Panc1 (cell line): ENCODE measurements at regions not wholly inside any gene's neighbourhood (a gene's known extent, or its start where the extent isn't known, plus 50 kb on each side); places are given as distances from the start of the nearest gene placed in this dataset.

Source experiments
- ATAC-seq: fragments of 200-7000 bp; cut with Tn5 transposase; 2 replicates; pipeline ENCODE4 v1.9.1; 2020; ENCODE audit warnings: mild to moderate bottlenecking, moderate library complexity
- BruUV-seq: library from RNA; stranded (reverse); fragments of 400-500 nt; replicated peaks from 2 replicates; lab custom pipeline; 2021; lab: Mats Ljungman, UMichigan
- CTCF ChIA-PET: fragments of 300-600 bp; sonication (Branson Sonifier 250); formaldehyde crosslinking; loops from one replicate; lab custom pipeline; 2022; ENCODE audit warnings: antibody characterized with exemption; lab: Charles Lee
- POLR2A ChIA-PET: fragments of 300-600 bp; sonication (Branson Sonifier 250); formaldehyde crosslinking; loops from one replicate; lab custom pipeline; 2022; ENCODE audit warnings: antibody characterized with exemption; lab: Charles Lee
- DNase-seq: peaks from one replicate; pipeline ENCODE4 v3.0.0-alpha.2; 2010; ENCODE audit warnings: low read depth, low spot score
- H3K27ac ChIP-seq: 2 replicates; pipeline ENCODE4 v1.5.1; 2011; ENCODE audit warnings: mild to moderate bottlenecking, low read length, inconsistent platforms
- H3K27me3 ChIP-seq: fragments of 200-500 bp; sonication (Bioruptor generic); 2 replicates; pipeline ENCODE4 v1.6.0; 2014; ENCODE audit warnings: low read length, inconsistent platforms; ENCODE audit not compliant: control insufficient read depth, insufficient read depth
- H3K36me3 ChIP-seq: fragments of 200-500 bp; sonication (Bioruptor generic); 2 replicates; pipeline ENCODE4 v1.5.1; 2014; ENCODE audit warnings: inconsistent platforms, mild to moderate bottlenecking, low read length, moderate library complexity; ENCODE audit not compliant: control insufficient read depth, insufficient read depth
- H3K4me1 ChIP-seq: 2 replicates; pipeline ENCODE4 v1.5.1; 2011; ENCODE audit warnings: inconsistent platforms, mild to moderate bottlenecking, low read length, moderate library complexity; ENCODE audit not compliant: control insufficient read depth, insufficient read depth
- H3K4me3 ChIP-seq, 2 experiments: 2 replicates each; pipeline ENCODE4 v1.5.1; 2011 to 2012; ENCODE audit warnings: low read depth in 2 of 2, low read length in 2 of 2, mild to moderate bottlenecking in 2 of 2, inconsistent platforms in 1 of 2, moderate library complexity in 1 of 2
- H3K9me3 ChIP-seq: fragments of 200-500 bp; sonication (Bioruptor generic); 2 replicates; pipeline ENCODE4 v1.5.1; 2014; ENCODE audit warnings: low read depth, mild to moderate bottlenecking, inconsistent platforms, low read length, moderate library complexity; ENCODE audit not compliant: control insufficient read depth, insufficient read depth
- POLR2AphosphoS5 ChIP-seq: IDR thresholded peaks from 2 replicates; pipeline ENCODE4 v1.6.1; 2012; ENCODE audit warnings: mild to moderate bottlenecking, low read depth, low read length, moderate library complexity
- SIN3A ChIP-seq: IDR thresholded peaks from 2 replicates; pipeline ENCODE4 v1.6.1; 2012; ENCODE audit warnings: low read depth, mild to moderate bottlenecking, low read length, moderate library complexity, borderline replicate concordance; ENCODE audit not compliant: insufficient read depth
- TCF7L2 ChIP-seq: IDR thresholded peaks from 2 replicates; pipeline ENCODE4 v1.6.1; 2011; ENCODE audit warnings: mild to moderate bottlenecking, low read depth, low read length, inconsistent platforms
- in situ Hi-C: cut with HindIII; loops from 2 replicates; pipeline ENCODE4 v1.10.0; 2016; ENCODE audit warnings: low sequenced_read_pairs, low pct_unique_long_range_greater_than_20kb
- intact Hi-C: fragments of 100-400 bp; cut with micrococcal nuclease; formaldehyde crosslinking; loops from one replicate; pipeline ENCODE4 v1.10.0; 2022; ENCODE audit not compliant: unreplicated experiment
- TF ChIP-seq, protein P1 (sequence below), 2 experiments: IDR thresholded peaks; 2 replicates each; pipeline ENCODE4 v1.6.1; 2011 to 2012; ENCODE audit warnings: low read depth in 2 of 2, control low read depth in 1 of 2, low read length in 1 of 2, mild to moderate bottlenecking in 1 of 2, moderate library complexity in 1 of 2; ENCODE audit not compliant: insufficient read depth in 1 of 2
- TF ChIP-seq, protein P2 (sequence below): fragments of 450-650 bp; IDR thresholded peaks from 2 replicates; pipeline ENCODE4 v1.5.1; 2017; ENCODE audit warnings: mild to moderate bottlenecking

DNA sequence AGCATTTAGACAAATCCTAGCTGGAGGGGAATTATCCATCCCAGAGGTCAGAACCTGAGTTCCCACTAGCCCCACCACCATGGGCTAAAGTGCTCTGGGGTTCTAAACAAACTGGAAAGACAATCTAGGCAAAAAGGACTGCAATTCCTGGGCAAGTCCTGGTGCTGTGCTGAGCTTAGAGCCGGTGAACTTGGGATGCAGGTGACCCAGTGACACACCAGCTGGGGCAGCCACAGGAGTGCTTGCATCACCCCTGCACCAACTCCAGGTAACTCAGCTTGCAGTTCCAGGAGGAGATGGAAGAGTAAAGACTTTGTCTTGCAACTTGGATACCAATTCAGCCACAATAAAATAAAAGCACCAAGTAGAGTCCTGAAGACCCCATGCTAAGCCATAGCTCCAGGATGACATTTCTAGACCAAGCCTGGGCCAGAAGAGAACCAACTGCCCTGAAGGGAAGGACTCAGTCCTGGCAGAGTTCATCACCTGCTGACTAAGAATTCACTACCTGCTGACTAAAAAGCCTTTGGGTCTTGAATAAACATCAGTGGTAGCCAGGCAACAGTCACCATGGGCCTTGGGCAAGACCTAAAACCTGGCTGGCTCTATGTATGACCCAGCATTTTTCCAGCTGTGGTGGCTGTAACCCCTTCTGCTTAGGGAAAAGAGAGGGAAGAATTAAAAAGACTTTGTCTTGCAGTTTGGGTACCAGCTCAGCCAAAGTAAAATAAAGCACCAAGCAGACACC is 223.4 kb upstream of the DIO2 start:
- Histone ChIP-seq H3K4me1 (no peaks in the 10 kb centered on the region), H3K9me3 (0 out of 2 replicates have a peak, but pooled peaks cover 2% of the 10 kb centered on the region), H3K36me3 (no peaks in the 10 kb centered on the region), H3K27me3 (no peaks in the 10 kb centered on the region), H3K4me3 (no peak overlapping the region), H3K27ac (no peak overlapping the region)
- in situ Hi-C loops: no loop called here
- intact Hi-C loops: no loop called here
- POLR2A ChIA-PET: no interaction called here
- CTCF ChIA-PET: no interaction called here
- ATAC-seq (no peak), DNase-seq (no peak)
- no TSS peak for BruUV-seq
- TF ChIP-seq SIN3A: no peak
- TF ChIP-seq, protein P1, sequence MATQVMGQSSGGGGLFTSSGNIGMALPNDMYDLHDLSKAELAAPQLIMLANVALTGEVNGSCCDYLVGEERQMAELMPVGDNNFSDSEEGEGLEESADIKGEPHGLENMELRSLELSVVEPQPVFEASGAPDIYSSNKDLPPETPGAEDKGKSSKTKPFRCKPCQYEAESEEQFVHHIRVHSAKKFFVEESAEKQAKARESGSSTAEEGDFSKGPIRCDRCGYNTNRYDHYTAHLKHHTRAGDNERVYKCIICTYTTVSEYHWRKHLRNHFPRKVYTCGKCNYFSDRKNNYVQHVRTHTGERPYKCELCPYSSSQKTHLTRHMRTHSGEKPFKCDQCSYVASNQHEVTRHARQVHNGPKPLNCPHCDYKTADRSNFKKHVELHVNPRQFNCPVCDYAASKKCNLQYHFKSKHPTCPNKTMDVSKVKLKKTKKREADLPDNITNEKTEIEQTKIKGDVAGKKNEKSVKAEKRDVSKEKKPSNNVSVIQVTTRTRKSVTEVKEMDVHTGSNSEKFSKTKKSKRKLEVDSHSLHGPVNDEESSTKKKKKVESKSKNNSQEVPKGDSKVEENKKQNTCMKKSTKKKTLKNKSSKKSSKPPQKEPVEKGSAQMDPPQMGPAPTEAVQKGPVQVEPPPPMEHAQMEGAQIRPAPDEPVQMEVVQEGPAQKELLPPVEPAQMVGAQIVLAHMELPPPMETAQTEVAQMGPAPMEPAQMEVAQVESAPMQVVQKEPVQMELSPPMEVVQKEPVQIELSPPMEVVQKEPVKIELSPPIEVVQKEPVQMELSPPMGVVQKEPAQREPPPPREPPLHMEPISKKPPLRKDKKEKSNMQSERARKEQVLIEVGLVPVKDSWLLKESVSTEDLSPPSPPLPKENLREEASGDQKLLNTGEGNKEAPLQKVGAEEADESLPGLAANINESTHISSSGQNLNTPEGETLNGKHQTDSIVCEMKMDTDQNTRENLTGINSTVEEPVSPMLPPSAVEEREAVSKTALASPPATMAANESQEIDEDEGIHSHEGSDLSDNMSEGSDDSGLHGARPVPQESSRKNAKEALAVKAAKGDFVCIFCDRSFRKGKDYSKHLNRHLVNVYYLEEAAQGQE (IDR thresholded peaks at IDR 0.05; ENCODE audit: insufficient read depth in 1 of 2, low read depth in 2 of 2, low read length in 1 of 2): no peak
- TF ChIP-seq POLR2AphosphoS5: no peak
- no peak for TF ChIP-seq TCF7L2
- TF ChIP-seq, protein P2, sequence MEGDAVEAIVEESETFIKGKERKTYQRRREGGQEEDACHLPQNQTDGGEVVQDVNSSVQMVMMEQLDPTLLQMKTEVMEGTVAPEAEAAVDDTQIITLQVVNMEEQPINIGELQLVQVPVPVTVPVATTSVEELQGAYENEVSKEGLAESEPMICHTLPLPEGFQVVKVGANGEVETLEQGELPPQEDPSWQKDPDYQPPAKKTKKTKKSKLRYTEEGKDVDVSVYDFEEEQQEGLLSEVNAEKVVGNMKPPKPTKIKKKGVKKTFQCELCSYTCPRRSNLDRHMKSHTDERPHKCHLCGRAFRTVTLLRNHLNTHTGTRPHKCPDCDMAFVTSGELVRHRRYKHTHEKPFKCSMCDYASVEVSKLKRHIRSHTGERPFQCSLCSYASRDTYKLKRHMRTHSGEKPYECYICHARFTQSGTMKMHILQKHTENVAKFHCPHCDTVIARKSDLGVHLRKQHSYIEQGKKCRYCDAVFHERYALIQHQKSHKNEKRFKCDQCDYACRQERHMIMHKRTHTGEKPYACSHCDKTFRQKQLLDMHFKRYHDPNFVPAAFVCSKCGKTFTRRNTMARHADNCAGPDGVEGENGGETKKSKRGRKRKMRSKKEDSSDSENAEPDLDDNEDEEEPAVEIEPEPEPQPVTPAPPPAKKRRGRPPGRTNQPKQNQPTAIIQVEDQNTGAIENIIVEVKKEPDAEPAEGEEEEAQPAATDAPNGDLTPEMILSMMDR: no peak

DNA sequence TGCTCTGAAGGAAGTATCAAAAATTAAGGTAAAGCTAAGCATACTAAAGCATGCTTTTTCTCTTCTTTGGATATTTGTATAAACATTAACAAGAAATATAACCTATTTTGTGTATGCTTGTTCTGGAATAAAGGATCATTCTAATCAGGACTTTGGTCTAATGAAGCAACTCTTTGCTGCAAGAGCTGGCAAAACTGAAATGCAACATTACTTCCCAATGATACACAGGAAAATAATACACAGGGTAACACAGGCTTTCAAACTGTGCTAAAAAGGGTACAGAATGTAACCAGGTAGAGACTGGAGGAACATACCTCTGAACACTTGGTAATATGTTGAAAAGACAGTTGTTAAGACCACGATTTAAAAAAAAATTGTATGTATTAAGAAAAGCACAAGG is 222.5 kb upstream of the DIO2 start:
- ChIA-PET CTCF (no interaction called here), POLR2A (no interaction called here)
- DNase-seq (no peak), ATAC-seq (no peak)
- no peaks in the 10 kb centered on the region for H3K36me3 ChIP-seq
- H3K9me3 ChIP-seq: no peaks in the 10 kb centered on the region
- in situ Hi-C loops (no loop called here), intact Hi-C loops (no loop called here)
- no peak overlapping the region for H3K27ac ChIP-seq
- TF ChIP-seq POLR2AphosphoS5 (no peak), SIN3A (no peak), TCF7L2 (no peak)
- TF ChIP-seq, protein P2: no peak
- TF ChIP-seq, protein P1 (IDR thresholded peaks at IDR 0.05; ENCODE audit: insufficient read depth in 1 of 2, low read depth in 2 of 2, low read length in 1 of 2): no peak
- no peak overlapping the region for H3K4me3 ChIP-seq
- no peaks in the 10 kb centered on the region for H3K27me3 ChIP-seq
- no TSS peak for BruUV-seq
- H3K4me1 ChIP-seq: no peaks in the 10 kb centered on the region
